WTC11 (cell line): ENCODE measurements at regions not wholly inside any gene's neighbourhood (a gene's known extent, or its start where the extent isn't known, plus 50 kb on each side); places are given as distances from the start of the nearest gene placed in this dataset.

Experiments
- ESRRA ChIP-seq: sonication (generic); formaldehyde crosslinking; IDR thresholded peaks from 2 replicates; pipeline ENCODE4 v1.8.1; 2022; ENCODE audit warnings: mild to moderate bottlenecking, missing genetic modification reagents, borderline replicate concordance
- FOXJ3 ChIP-seq: sonication (generic); formaldehyde crosslinking; IDR thresholded peaks from 2 replicates; pipeline ENCODE4 v1.9.0; 2021; ENCODE audit warnings: missing genetic modification reagents, mild to moderate bottlenecking, borderline replicate concordance
- TEAD4 ChIP-seq: sonication (generic); formaldehyde crosslinking; IDR thresholded peaks from 2 replicates; pipeline ENCODE4 v1.8.0; 2022; ENCODE audit warnings: mild to moderate bottlenecking, missing genetic modification reagents
- ZBTB21 ChIP-seq: sonication (generic); formaldehyde crosslinking; IDR thresholded peaks from 2 replicates; pipeline ENCODE4 v1.8.1; 2023; ENCODE audit warnings: mild to moderate bottlenecking, missing genetic modification reagents, borderline replicate concordance
- ZBTB43 ChIP-seq: sonication (generic); formaldehyde crosslinking; IDR thresholded peaks from 2 replicates; pipeline ENCODE4 v1.8.1; 2023; ENCODE audit warnings: mild to moderate bottlenecking, missing genetic modification reagents
- ZNF232 ChIP-seq: sonication (generic); formaldehyde crosslinking; IDR thresholded peaks from 2 replicates; pipeline ENCODE4 v1.8.0; 2022; ENCODE audit warnings: mild to moderate bottlenecking, missing genetic modification reagents
- ZNF263 ChIP-seq: sonication (generic); formaldehyde crosslinking; IDR thresholded peaks from 2 replicates; pipeline ENCODE4 v1.8.1; 2022; ENCODE audit warnings: low read depth, mild to moderate bottlenecking, moderate library complexity, missing genetic modification reagents
- ZNF281 ChIP-seq: sonication (generic); formaldehyde crosslinking; IDR thresholded peaks from 2 replicates; pipeline ENCODE4 v1.8.0; 2023; ENCODE audit warnings: mild to moderate bottlenecking, missing genetic modification reagents
- TF ChIP-seq, protein P1 (sequence below): fragments of 200-600 bp; IDR thresholded peaks from 2 replicates; pipeline ENCODE4 v1.8.0; 2022; ENCODE audit warnings: antibody characterized with exemption
- TF ChIP-seq, protein P2 (sequence below): fragments of 250-450 bp; sonication (Bioruptor Pico); IDR thresholded peaks from 2 replicates; pipeline ENCODE4 v2.1.2; 2022; ENCODE audit warnings: mild to moderate bottlenecking, moderate library complexity

DNA sequence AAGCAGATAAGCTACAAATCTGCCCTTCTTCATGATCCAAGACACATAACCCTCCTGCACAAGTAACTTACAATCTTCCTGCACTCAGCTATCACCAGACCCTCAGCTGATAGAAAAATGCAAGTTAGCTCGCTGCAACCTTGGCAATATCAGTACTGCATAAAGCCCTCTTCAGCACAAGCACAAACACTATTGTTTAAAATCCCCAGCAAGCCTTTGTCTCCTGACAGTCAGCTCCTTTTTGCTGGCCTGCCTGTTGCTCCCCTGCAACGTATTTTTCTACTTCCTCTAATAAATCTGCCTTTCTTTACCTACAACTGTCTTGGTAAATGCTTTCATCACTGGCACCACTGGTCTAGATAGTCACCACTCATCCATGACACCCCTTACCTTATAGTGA is 59.8 kb downstream of the BAMBI start:
- TF ChIP-seq ZNF281 (no peak), ESRRA (CRISPR knock-in tag) (no peak), ZNF263 (no peak), TEAD4 (no peak), FOXJ3 (CRISPR knock-in tag) (no peak), ZNF232 (CRISPR knock-in tag) (no peak), ZBTB43 (CRISPR knock-in tag) (no peak), ZBTB21 (no peak)
- TF ChIP-seq, protein P1, sequence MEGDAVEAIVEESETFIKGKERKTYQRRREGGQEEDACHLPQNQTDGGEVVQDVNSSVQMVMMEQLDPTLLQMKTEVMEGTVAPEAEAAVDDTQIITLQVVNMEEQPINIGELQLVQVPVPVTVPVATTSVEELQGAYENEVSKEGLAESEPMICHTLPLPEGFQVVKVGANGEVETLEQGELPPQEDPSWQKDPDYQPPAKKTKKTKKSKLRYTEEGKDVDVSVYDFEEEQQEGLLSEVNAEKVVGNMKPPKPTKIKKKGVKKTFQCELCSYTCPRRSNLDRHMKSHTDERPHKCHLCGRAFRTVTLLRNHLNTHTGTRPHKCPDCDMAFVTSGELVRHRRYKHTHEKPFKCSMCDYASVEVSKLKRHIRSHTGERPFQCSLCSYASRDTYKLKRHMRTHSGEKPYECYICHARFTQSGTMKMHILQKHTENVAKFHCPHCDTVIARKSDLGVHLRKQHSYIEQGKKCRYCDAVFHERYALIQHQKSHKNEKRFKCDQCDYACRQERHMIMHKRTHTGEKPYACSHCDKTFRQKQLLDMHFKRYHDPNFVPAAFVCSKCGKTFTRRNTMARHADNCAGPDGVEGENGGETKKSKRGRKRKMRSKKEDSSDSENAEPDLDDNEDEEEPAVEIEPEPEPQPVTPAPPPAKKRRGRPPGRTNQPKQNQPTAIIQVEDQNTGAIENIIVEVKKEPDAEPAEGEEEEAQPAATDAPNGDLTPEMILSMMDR = no peak
- TF ChIP-seq, protein P2, sequence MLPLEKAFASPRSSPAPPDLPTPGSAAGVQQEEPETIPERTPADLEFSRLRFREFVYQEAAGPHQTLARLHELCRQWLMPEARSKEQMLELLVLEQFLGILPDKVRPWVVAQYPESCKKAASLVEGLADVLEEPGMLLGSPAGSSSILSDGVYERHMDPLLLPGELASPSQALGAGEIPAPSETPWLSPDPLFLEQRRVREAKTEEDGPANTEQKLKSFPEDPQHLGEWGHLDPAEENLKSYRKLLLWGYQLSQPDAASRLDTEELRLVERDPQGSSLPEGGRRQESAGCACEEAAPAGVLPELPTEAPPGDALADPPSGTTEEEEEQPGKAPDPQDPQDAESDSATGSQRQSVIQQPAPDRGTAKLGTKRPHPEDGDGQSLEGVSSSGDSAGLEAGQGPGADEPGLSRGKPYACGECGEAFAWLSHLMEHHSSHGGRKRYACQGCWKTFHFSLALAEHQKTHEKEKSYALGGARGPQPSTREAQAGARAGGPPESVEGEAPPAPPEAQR = no peak
